Fibroblast of pulmonary artery (primary cell): ENCODE measurements at regions not wholly inside any gene's neighbourhood (a gene's known extent, or its start where the extent isn't known, plus 50 kb on each side); places are given as distances from the start of the nearest gene placed in this dataset.

ENCODE experiments used
- DNase-seq: peaks from one replicate; pipeline ENCODE4 v3.0.0-alpha.2; 2010; ENCODE audit warnings: low read depth
- H3K4me3 ChIP-seq: replicated peaks from 2 replicates; pipeline ENCODE4 v1.5.1; 2011; ENCODE audit warnings: low read depth, mild to moderate bottlenecking, control low read depth, low read length, moderate library complexity
- CTCF ChIP-seq: IDR thresholded peaks from 2 replicates; pipeline ENCODE4 v1.5.1; 2011; ENCODE audit warnings: mild to moderate bottlenecking, control low read depth, low read length, inconsistent platforms; ENCODE audit errors: missing control alignments

- no peak for TF ChIP-seq CTCF
- no peak overlapping the region for H3K4me3 ChIP-seq
- no peak for DNase-seq
These were observed 199.2 kb downstream of the CD83 start for GRCh38 chr6:14316651-14317386.

- DNase-seq = no peak
- no peak for TF ChIP-seq CTCF
- H3K4me3 ChIP-seq = no peak overlapping the region
These were observed 199.9 kb downstream of the CD83 start for GRCh38 chr6:14317387-14317970.

- DNase-seq = no peak
- no peak overlapping the region for H3K4me3 ChIP-seq
- TF ChIP-seq CTCF = no peak
These were observed 202.8 kb downstream of the CD83 start for GRCh38 chr6:14320332-14320731.

GRCh38 chr6:14321992-14322772, 204.6 kb downstream of the CD83 start:
- no peak for DNase-seq
- TF ChIP-seq CTCF = peak; percentile 7
- H3K4me3 ChIP-seq = no peak overlapping the region

- no peak for DNase-seq
- no peak overlapping the region for H3K4me3 ChIP-seq
- TF ChIP-seq CTCF = no peak
These were observed 205.3 kb downstream of the CD83 start for GRCh38 chr6:14322841-14323240.

GRCh38 chr6:14326774-14327173, 209.2 kb downstream of the CD83 start:
- TF ChIP-seq CTCF = no peak
- no peak overlapping the region for H3K4me3 ChIP-seq
- no peak for DNase-seq
